H54 (cell line): ENCODE measurements at regions not wholly inside any gene's neighbourhood (a gene's known extent, or its start where the extent isn't known, plus 50 kb on each side); places are given as distances from the start of the nearest gene placed in this dataset.

Experiments
- DNase-seq: peaks from one replicate; pipeline ENCODE4 v3.0.0; 2011; ENCODE audit warnings: low spot score, mixed read lengths; ENCODE audit not compliant: insufficient read length
- FAIRE-seq: peaks from 3 replicates; lab custom pipeline; 2011; peaks lifted over from hg19 to GRCh38; lab: Jason Lieb, UNC
- POLR2A ChIP-seq: IDR thresholded peaks from 2 replicates; pipeline ENCODE4 v1.6.1; 2011; ENCODE audit warnings: low read depth, mild to moderate bottlenecking, low read length

DNA sequence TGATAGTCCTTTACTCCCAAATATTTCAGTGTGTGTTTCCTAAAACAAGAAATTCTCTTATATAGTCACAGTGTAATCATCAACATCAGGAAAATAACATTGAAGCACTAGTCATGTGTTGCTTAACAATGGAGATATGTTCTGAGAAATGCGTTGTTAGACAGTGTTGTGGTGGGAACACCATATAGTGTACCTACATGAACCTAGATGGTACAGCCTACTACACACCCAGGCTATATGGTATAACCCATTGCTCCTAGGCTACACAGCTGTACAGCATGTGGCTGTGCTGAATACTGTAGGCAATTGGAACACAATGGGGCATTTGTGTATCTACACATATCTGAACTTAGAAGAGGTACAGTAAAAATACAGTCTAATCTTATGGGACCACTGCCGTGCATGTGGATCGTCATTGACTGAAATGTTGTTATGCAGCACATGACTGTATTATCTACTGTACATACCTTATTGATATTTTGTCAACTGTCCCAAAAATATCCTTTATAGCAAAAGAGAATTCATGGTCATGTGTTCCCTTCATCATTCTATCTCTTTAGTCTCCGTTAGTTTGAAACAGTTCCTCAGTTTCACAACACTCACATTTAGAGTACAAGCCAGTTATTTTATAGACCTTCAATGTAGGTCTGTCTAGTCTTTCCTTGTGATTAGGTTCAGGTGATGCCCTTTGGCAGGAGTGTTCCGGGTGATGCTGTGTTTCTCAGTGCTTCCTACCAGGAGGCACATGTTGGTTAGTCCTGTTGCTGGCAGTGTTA is 109.7 kb downstream of the SLC25A47 start:
- FAIRE-seq (no peak), DNase-seq (no peak)
- no peak for TF ChIP-seq POLR2A

DNA sequence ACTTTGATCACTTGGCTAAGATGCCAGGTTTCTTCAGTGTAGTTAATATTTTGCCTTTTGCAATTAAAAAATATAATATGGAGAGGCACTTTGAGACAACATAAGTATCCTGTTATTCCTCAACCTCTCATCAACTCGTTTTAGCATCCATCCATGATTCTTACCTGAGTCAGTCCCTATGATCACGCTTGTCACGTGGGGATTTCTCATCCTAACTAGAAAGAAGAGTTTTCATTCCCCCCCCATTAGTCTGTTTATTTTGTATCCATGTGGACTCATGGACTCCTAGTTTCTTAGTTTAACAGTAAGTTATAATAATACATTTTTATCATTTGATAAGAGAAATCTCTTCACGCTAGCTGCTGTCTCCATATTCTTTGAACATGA is 110.3 kb downstream of the SLC25A47 start:
- no peak for TF ChIP-seq POLR2A
- DNase-seq (no peak), FAIRE-seq (no peak)

DNA sequence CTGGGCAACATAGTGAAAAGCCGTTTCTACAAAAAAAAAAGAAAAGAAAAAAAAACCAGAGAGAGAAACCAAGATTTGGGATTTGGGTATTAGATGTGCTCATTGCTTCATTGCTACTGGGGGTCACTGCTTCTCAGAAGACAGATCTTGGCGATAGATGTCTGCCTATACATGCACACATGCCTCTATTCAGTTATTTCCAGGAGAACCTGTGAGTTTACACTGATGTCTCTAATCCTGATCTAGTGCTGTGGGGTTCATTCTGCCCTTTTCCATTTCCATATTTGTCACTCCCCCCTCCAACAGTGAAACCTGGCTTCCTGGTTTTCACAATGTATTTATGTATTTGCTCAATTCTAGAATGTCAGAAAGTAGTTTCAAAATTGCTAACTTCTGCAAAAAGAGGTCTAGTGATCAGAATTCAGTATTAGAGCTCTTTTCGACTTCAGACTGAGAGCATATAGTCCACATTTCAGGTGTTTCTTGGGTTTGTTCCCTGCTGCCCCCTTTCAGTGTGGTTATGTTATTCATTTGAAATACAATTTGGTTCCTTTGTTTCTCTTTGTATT is 111.0 kb downstream of the SLC25A47 start:
- FAIRE-seq (no peak), DNase-seq (no peak)
- TF ChIP-seq POLR2A: no peak

DNA sequence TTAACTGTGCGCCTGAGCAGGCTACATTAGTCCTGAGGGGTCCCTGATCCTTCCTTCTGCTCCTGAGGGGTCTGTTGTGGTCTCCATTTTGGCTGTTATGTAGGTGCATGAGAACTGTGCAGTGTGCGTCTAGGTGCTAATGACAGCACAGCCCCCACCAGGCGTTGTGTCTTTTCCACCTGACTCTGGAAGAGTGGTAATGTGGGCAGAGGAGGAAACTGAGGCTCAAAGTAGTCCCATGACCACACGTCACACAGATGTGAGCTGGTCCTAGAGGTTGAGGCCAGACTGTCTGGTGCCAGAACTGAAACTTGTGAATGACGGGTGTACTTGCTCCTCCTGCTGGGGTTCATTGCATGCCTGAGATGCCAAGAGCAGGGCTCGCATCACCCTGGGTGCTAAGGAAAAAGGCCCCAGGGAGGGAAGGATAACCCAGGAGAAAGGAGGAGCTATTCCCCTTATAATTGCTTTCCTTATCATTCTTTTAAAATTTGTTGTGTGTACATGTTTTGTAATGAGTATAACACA is 111.8 kb downstream of the SLC25A47 start:
- DNase-seq: no peak
- no peak for TF ChIP-seq POLR2A
- peak; percentile 11 for FAIRE-seq

DNA sequence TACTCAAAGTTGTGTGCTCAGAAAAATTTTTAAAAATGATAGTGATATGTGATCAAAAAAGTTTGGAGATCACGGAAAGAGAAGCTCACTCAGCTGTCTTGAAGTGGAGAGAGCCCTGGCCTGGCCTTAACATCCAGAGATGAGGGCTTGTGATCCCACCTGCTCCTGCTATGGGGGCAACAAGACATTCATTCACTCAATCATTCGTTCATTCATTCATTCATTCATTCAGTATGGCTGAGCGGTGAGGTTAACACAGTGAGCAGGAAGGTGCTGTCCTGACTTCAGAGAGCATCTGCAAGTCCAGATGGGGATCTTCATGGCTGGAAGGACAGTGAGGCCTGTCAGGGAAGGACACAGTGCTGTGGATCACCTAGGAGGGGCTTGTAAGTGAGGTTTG is 112.3 kb downstream of the SLC25A47 start:
- FAIRE-seq (no peak), DNase-seq (no peak)
- TF ChIP-seq POLR2A: no peak

DNA sequence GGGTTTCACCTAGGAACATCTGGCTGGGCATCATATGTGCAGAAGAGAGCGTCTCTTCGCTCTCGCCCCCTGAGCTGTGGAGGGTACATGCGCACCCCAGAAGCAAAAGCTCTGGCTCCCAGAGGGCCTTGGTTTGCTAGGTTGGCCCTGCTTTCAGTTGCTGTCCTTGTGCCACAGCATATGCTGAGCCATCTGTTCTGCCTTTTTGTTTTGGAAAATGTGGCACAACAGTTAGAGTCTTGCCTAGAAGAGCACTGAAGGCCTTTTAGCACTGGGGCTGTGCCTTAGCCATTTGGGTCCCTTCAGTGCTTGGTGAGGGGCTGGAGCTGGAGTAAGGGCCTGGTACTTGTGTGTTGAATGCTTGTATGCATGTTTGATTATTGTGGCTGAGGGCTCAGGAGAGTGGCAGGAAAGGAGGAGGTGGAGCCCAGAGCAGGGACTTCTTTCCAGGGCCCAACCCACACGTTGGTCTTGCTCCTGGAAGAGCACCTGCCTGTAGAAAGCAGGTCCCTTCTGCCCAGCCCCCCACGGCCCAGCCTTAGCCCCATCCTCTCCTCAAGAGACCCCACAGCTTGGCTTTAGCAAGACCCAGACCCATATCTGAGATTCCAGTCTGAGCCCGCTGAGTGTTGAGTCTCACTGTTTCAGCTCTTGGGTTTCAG is 113.7 kb downstream of the SLC25A47 start:
- FAIRE-seq: no peak
- no peak for TF ChIP-seq POLR2A
- no peak for DNase-seq

DNA sequence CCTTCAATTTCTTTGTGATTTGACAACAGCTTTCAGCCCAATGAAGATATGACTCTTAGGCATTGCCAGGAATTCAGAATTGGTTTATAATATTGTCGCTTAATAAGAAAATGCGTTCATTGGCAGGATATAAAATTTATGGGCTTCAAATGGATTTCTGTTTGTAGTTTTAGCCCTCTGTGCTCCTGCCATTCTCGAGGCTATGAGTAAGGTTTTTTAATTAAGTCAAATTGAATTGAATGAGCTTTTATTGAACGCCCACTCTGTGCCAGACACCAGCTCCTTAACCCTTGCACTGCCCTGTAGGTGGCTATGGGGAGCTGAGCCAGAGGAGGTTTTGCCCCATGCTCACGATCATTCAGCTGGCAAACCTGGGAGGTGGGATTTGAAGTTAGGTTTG is 115.1 kb downstream of the SLC25A47 start:
- TF ChIP-seq POLR2A: no peak
- DNase-seq (no peak), FAIRE-seq (no peak)

DNA sequence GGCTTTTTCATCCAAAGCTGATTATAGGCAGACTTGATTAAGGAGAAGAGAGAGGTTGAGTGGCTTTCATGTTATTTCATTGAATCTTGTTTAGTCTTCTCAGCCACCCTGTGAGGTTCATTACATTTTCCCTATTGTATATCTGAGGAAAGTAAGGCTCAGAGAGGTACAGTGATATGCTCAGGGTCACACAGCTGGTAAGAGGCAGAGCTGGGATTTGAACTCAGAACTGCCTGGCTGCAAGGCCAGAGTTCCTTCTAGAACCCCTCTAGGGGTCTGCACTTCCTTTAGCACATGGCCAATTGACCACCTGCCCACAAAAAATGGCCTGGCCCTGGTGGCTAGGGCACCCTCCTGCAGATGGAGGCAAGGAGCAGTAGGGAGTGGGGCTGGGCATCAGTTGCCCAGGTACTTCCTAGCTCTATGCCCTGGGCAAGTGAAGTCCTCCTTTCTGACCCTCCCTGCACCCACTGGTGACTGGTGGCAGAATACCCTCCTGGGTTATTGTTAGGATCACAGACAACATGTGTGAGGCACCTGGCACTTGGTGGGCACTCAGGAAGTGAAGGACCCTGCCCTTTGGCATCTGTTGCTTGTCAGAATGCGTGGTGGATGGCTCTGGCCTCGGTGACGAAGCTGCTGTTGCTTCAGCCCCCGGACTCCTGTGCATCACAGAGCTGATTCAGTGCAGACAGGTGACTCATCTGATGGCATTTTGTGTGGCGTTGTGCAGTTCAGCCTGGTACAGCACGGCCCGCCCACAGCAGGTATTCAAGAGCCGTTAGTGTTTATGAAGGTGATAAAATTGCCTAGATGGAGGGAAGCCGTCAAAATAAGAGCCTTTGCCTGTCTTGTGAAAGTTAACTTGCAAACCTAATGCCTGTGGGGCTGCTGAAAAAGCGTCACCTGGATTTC is 115.8 kb downstream of the SLC25A47 start:
- DNase-seq: peak; percentile 90
- peak; percentile 93 for FAIRE-seq
- TF ChIP-seq POLR2A: no peak

DNA sequence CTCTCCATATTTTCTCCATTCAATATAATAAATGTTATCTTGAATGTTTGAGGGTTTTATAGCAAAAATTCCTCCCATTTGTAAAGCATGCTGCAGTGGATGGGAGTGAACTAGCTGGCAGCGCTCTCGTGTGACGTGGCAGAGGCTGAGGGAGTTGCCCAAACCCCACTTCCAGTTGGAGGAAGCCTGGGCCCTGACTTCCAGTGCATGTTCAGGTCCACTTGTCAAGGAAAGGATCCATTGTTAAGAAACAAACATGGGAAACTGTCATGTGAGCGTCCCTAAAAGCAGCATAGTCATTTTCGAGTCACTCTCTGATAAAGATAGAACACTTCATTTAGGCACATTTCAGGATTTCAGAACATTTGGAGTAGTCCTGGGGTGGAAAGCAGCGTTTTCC is 116.6 kb downstream of the SLC25A47 start:
- no peak for FAIRE-seq
- no peak for DNase-seq
- no peak for TF ChIP-seq POLR2A

DNA sequence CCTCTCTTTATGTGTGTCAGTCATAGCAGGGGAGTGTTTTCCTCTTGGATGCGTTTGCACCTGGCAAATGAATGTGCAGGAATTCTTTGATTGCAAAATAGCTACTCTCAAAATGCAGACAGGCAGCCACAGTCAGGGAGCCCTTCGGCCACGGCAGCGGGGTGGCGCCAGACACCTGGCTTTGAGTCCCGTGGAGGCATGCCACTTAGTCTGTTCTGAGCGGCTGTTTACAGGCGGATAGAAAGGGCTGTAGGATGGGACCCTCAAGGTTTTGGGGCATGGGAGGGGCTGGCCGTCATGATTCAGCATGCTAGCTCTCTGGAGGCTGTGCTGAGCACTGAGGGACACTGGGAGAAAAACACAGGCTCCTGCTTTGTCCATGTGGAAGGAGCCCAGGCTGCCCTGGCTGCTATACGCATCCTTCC is 117.1 kb downstream of the SLC25A47 start:
- no peak for TF ChIP-seq POLR2A
- FAIRE-seq (no peak), DNase-seq (no peak)

DNA sequence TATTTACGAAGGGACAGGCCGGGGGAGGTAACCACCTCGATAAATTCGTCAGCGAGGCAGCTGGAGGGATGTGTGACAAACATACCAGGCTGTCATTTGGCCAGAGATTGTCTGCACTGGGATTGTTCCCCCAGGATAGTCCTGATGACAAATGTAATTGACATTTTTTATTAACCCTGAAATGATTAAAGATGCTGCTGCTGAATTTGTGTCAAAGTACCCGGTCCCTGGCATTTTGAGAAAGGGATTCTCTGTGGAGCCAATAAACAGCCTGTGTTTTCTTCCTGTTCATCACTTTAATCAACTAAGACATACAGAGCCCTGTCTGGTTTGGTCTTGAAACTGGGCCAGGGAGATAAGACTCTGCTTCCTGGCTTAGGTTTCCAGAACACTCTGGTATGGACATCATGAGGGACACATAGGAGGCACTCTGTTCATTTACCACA is 117.6 kb downstream of the SLC25A47 start:
- no peak for TF ChIP-seq POLR2A
- FAIRE-seq: no peak
- no peak for DNase-seq

DNA sequence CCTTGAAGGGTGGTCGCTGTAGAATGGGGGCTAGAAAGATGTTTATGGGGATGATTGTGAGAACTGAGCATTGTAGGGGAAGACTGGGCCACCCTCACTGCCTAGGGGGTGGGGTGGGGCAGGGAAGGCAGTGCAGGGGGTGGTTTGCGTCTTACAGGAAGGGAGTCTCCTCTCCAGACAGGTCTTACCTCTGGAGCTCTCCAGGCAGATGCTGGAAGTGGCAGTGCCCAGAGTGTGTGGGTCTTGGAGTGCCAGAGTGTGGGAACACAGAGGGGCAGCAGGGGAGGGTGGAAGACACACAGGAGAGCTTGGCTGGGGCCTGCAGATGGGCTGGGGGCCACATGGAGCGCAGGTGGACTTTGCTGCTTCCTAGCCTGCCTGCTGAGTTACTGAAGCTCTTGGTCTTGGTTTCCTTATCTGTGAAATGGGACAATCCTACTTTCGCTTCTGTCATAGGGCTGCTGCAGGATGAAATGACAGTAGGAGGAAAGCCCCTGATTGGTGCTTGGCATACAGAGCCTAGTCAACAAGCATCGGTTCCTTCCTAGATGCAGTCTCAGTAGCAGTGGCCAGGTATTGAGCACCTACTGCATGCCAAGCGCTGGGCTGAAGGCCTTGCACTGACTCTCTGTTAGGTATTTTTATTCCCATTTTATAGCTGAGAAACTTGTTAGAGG is 118.3 kb downstream of the SLC25A47 start:
- FAIRE-seq: no peak
- TF ChIP-seq POLR2A: no peak
- no peak for DNase-seq

DNA sequence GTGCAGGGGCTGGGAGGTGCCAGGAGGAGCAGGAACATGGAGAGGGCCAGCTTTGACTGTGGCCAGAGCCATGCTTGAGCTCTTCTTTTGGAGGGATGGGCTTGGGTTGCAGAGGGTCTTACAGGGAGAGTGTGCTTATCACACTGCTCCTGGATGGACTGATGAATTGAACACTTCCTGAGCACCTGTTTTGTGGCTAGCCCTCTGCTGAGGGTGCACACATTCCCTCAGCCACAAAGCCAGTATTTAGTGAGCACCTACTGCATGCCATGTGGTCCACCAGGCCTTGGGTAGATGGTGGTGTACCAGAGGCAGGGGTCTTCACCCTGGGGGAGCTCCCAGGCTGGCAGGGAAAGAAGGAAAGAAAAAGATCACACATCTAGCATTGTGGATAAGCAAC is 118.9 kb downstream of the SLC25A47 start:
- TF ChIP-seq POLR2A: no peak
- DNase-seq: no peak
- no peak for FAIRE-seq
